Right renal cortex interstitium (tissue), 3 donors: ENCODE measurements at regions not wholly inside any gene's neighbourhood (a gene's known extent, or its start where the extent isn't known, plus 50 kb on each side); places are given as distances from the start of the nearest gene placed in this dataset.
"Not testable (repeated sequence)": the region's sequence is repeated elsewhere in the genome, so short reads cannot be mapped to it uniquely, and the experiment has no call there.

ENCODE experiments used
- DNase-seq, 3 donors: peaks; one replicate each; pipeline ENCODE4 v3.0.0-alpha.2; 2013; ENCODE audit warnings: low read depth in 3 of 3, low spot score in 2 of 3

- DNase-seq: no peak
Measured at GRCh38 chr4:81319657-81320056, 104.6 kb upstream of the PRKG2 start.

- no peak for DNase-seq
Measured at GRCh38 chr4:81314897-81315470, 100.0 kb upstream of the PRKG2 start.

- DNase-seq: peak; percentile 84 to 93 (median 90)
Measured at GRCh38 chr4:81314196-81314896, 99.3 kb upstream of the PRKG2 start.

GRCh38 chr4:81307991-81308390, 93.0 kb upstream of the PRKG2 start:
- DNase-seq: no peak

GRCh38 chr4:81304871-81305270, 89.8 kb upstream of the PRKG2 start:
- DNase-seq: no peak

GRCh38 chr4:81300352-81300751, 85.3 kb upstream of the PRKG2 start:
- not testable (repeated sequence) for DNase-seq

- peak in 2 of 3 donors; percentile 16 to 19 for DNase-seq
Measured at GRCh38 chr4:81290813-81291212, 75.8 kb upstream of the PRKG2 start.

GRCh38 chr4:81287101-81287500, 72.1 kb upstream of the PRKG2 start:
- DNase-seq: no peak

GRCh38 chr4:81282131-81282530, 67.1 kb upstream of the PRKG2 start:
- DNase-seq: no peak

GRCh38 chr4:81274460-81274859, 59.4 kb upstream of the PRKG2 start:
- DNase-seq: no peak

- no peak for DNase-seq
Measured at GRCh38 chr4:81272671-81273070, 57.6 kb upstream of the PRKG2 start.
